ENCODE measurements at regions not wholly inside any gene's neighbourhood (a gene's known extent, or its start where the extent isn't known, plus 50 kb on each side); places are given as distances from the start of the nearest gene placed in this dataset.

GRCh38 chr7:51706851-51707250, 390.2 kb upstream of the COBL start:
- ATAC-seq (no peak), DNase-seq (no peak)
- intact Hi-C loops (cut with DNase I), result no loop called here

GRCh38 chr7:51705701-51706100, 389.1 kb upstream of the COBL start:
- ATAC-seq, result no peak
- DNase-seq, result no peak
- intact Hi-C loops (cut with DNase I), result no loop called here

- ATAC-seq (no peak), DNase-seq (no peak)
- intact Hi-C loops (cut with DNase I), result no loop called here
Measured at GRCh38 chr7:51702673-51703072, 386.1 kb upstream of the COBL start.

DNA sequence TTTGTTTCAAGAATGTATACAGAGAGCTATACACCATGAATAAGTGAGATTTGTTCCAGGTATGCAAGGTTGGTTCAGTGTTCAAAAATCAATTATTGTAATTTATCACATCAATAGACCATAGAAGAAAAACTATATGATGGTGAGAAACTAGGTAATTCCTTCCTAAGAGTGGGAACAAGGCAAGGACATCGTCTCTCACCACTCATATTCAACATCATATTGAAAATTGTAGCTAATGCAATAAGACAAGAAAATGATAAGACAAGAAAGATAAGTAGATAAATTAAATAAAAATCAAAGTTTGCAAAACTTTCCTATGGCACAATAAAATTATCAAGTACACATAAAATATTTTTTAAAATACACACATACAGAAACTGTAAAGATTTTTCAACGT, 385.3 kb upstream of the COBL start:
- intact Hi-C loops (cut with DNase I), result no loop called here
- DNase-seq (no peak), ATAC-seq (no peak)

DNA sequence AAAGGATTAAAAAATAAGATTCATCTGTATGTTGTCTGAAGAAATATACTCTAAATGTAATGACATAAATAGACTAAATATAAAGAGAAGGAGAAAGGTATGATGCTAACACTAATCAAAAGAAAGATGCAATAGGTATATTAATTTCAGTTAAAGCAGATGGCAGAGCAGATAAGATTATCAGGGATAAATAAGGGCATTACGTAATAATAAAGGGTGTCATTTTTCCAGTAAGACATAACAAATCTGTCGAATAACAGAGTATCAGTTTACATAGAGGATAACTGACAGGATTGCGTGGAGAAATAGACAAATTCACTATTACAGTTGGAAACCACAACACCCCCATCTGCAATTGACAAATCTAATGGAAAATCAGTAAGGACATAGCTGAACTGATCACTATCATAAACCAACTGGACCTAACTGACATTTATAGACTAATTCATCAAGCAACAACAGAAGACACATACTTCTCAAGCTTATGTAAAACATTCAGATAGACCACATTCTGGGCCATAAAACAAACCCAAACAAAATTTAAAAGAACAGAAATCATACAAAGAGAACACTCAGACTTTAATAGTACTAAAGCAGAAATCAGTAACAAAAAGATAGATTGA, 384.1 kb upstream of the COBL start:
- DNase-seq, result no peak
- intact Hi-C loops (cut with DNase I), result no loop called here
- no peak for ATAC-seq

GRCh38 chr7:51693258-51693657, 376.6 kb upstream of the COBL start:
- intact Hi-C loops (cut with DNase I), result no loop called here
- ATAC-seq, result no peak
- DNase-seq, result no peak

DNA sequence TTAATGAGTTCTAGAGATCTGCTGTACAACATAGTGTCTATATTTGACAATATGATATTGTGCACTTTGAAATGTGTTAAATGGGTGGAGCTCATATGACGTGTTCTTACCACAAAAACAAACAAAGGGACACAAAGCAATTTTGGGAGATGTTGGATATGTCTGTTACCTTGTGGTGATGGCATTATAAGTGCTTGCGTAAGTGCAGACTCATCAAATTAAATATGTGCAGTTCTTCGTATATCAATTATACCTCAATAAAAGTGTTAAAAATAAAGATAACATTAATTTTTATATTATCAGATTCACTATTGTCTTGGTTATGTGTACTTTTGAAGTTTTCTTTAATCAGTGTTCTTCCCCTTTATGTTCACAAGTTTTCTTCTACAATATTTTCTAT, 372.9 kb upstream of the COBL start:
- DNase-seq (no peak), ATAC-seq (no peak)
- intact Hi-C loops (cut with DNase I), result no loop called here

GRCh38 chr7:51685794-51686193, 369.2 kb upstream of the COBL start:
- no peak for ATAC-seq
- intact Hi-C loops (cut with DNase I), result no loop called here
- DNase-seq, result no peak

DNA sequence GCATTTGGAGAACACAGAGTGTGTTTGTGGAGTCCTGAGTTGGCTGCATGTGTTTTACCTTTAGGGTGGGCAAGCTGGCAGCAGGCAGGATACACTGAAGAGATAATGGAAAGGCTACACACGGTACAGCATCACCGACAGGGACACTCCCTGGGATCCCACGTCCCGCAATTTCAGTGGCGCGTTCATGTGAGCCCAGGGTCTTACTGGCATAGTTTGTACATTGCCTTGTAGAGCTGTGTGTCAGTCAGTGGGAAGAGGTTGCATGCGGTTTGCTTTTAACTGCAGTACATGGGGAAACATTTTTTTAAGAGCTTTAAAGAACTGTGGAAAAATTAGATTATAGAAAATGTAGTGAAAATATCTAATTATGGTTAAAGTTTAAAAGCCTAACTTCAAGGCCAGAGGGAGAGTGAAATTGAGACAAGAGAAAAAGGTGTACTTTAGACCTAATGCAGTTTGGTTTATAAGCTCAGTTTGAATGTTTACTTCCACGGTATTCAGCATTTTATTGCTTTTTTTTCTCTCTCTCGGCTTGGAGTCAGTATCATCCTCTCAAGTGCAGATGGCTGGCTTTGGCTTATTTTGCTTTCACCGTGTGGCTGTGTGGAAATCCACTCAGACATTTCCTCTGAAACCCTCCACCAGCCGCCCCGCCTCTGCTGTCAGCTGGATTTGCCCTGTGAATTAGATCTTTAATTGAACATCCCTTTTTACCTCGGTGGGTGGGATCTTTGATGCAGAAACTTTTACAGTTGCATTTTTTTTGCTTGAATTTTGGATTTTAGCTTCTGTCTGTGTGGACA, 364.2 kb upstream of the COBL start:
- intact Hi-C loops (cut with DNase I), result no loop called here
- ATAC-seq, result no peak
- no peak for DNase-seq

- ATAC-seq (no peak), DNase-seq (no peak)
- intact Hi-C loops (cut with DNase I), result no loop called here
Measured at GRCh38 chr7:51679358-51679757, 362.7 kb upstream of the COBL start.

- ATAC-seq (no peak), DNase-seq (no peak)
- intact Hi-C loops (cut with DNase I), result no loop called here
Measured at GRCh38 chr7:51666751-51667150, 350.1 kb upstream of the COBL start.

DNA sequence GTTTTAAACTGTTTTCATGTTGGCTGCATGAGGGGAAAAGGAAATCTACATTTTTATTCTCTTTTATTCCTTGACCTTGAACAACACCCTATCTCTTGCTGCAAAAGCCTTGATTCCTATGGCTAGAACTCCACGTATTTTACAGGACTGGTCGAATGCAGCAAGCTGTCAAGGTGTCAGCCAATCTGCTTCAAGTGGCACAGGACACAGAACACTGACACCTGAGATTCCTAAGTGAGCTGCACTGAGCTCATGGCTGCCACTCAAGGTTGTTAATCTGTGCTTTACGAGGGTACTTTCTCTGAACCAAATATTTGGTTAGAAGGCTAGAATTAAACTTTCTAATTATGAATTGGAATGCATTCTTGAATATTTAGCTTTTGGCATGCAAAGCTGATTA, 349.7 kb upstream of the COBL start:
- ATAC-seq (no peak), DNase-seq (no peak)
- intact Hi-C loops (cut with DNase I), result no loop called here

DNA sequence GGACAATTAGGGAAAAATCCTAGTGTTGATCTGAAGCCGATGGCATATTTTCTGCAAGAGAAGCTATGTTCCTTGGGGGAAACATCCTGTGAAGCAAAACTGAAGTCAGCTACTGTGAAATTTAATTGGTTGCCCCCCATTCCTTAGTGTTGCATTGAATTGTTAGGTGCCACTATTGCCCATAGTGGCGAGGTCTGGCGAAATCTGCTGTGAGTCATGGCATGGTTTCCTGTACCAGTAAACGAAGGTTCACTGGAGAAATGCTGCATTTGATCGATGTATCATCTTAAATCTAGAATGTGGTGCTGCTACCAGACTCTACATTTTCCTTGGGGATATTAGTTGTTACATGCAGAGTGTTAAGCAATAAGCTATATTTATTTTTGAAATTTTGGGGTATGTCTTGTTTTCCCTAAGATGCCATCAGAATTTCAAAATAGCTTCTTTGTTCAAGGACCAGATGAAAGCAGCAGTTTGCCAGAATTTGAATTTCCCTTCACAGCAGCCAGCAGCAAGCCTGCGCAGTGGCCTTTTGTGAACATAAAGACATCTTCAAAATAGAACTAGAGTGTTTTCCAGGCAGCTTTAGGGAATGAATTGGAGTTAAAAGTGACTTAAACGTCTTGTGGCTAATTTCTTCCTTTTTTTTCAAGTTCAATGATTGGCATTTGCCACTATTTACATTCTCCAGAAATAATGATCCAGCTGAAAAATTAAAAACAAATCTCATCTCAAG, 348.6 kb upstream of the COBL start:
- no peak for ATAC-seq
- intact Hi-C loops (cut with DNase I), result no loop called here
- no peak for DNase-seq

DNA sequence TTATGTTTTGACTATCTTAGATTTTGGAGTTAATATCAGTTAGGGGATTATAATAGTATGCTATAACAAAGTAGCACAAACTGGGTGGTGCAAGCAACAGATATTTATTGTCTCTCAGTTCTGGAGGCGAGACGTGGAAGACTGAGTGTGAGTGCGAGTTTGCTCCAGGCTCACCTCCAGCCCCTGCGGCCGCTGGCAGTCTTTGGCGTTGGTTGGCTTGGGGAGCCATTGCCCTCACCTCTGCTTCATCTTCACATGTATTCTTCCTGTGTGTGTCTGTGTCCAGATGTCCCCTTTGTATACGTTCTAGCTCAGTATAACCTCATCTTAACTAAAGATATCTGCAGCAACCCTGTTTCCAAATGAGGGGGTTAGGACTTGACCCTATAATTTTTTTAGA, 343.9 kb upstream of the COBL start:
- DNase-seq (no peak), ATAC-seq (no peak)
- intact Hi-C loops (cut with DNase I), result no loop called here

DNA sequence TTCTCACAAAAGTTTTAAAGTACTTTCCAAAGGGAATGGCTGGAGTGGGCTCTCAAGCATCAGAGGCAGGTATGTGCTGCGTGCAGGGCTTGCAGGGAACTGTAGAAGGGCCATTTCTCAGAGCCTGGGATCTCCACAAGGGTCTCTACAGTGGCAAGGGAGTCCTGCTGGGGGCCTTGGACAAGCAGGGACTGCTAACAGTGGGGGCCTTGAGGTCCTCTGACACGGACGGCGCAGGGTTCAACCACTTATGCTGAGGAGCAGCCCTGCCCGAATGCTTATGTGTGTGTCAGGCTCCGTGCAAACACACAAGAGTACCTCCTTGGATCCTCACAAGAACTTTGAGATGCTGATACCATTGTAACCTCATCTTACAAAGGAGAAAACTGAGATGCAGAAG, 342.1 kb upstream of the COBL start:
- intact Hi-C loops (cut with DNase I), result no loop called here
- DNase-seq (no peak), ATAC-seq (no peak)

DNA sequence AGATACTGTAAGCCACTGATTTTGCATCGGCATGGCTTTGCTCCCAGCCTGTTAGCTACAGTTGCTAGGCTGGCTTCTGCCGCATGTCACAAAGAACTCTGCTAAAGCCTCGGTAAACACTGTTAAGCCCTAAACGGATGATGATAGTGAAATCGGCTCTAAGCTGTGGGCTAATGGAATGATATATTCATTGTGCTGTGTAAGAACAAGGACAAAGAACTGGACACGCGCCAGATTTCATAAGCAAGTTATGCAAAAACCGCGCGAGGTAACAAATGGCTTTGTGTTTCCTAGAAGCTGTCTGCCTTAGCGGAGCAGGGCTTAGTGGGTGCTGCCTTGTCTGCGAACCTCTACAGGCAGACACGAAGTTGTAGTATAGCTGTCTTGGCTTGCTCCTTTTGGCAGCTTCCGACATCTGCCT, 331.3 kb upstream of the COBL start:
- intact Hi-C loops (cut with DNase I), result no loop called here
- DNase-seq (peak; percentile 42), ATAC-seq (peak in 1 of 2 donors; percentile 23)

- no peak for ATAC-seq
- no peak for DNase-seq
- intact Hi-C loops (cut with DNase I), result no loop called here
Measured at GRCh38 chr7:51647486-51647885, 330.9 kb upstream of the COBL start.

DNA sequence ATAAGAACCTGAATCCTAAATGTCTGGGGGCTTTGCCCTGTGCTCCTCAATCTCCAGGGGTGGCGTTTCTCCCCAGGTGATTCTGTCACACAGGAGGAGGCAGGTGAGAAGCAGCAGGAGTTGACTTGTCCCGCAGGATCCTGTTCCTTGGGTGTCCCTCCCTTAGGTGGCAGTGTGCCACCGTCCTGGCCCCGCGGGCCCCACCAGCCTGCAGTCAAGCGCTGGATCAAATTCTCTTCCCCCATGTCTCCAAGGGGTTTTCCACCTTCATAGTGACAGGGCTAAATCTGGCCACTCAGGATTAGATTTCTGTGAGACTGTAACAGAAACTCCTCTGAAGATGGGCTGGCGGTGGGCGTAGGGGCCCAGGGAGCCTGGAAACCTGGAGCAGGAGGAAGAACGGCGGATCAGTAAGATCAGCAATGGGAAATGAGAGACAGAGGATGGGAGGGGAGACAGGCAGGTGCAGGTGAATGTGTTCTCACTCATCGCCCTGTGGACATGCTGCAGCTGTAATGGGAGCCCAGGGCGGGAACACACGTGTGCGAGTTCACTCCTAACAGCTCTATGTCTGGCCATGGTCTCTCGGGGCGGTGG, 329.2 kb upstream of the COBL start:
- ATAC-seq (no peak), DNase-seq (no peak)
- intact Hi-C loops (cut with DNase I), result no loop called here

- DNase-seq (no peak), ATAC-seq (no peak)
Measured at GRCh38 chr7:51645255-51645654, 328.6 kb upstream of the COBL start.

GRCh38 chr7:51644216-51644615, 327.6 kb upstream of the COBL start:
- DNase-seq, result no peak
- ATAC-seq, result no peak
- intact Hi-C loops (cut with DNase I), result no loop called here

More at GRCh38 chr7:51645255-51645654, 328.6 kb upstream of the COBL start:
- intact Hi-C loops (cut with DNase I), result no loop called here
